ENCODE measurements at regions not wholly inside any gene's neighbourhood (a gene's known extent, or its start where the extent isn't known, plus 50 kb on each side); places are given as distances from the start of the nearest gene placed in this dataset.

DNA sequence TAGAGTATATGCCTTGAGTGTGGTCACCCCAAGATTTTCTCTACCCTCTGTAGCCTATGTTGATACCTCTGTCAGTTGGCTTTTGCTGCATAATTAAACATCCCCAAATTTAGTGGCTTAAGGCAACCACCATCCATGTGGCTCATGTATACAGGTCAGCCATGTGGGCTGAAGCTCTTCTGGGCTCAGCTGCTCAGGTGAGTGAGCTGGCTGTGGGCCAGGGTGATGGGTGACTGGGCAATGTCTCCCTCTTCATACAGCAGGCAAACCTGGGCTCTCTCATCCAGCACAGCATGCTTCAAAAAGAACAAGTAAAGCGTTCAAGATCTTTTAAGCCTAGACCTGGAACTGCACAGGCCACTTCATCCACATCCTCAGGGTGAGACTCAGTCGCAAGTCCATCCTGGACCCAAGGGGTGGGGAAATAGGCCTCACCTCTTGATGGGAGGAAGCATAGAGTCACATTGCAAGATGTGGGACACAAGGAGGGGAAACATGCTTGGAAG is 188.2 kb upstream of the TAS2R1 start:
- Mint-ChIP-seq H3K4me1 (no peaks in the 10 kb centered on the region; a peak in 2 of 4 replicates), H3K27me3 (ENCODE audit: low read depth) (0 out of 2 replicates have a peak, but pooled peaks cover 2% of the 10 kb centered on the region), H3K27ac (no peak overlapping the region; a peak in 1 of 7 replicates), H3K9me3 (no peaks in the 10 kb centered on the region), H3K4me3 (no peak overlapping the region), H3K36me3 (ENCODE audit: insufficient read depth in 1 of 3, low read depth in 3 of 3) (no peaks in the 10 kb centered on the region)
- no peak overlapping the region for H3K27ac ChIP-seq (ENCODE audit: insufficient read length, low read depth, low read length)
- H2AK5ac ChIP-seq (ENCODE audit: insufficient read length, low read length) = no peak overlapping the region
- no peak overlapping the region for H3K23ac ChIP-seq (ENCODE audit: insufficient read length, low read depth, low read length)
- H3K18ac ChIP-seq (ENCODE audit: insufficient read length, low read depth, low read length) = no peak overlapping the region
- no peaks in the 10 kb centered on the region; the same call in 1 of the 2 replicates for H3K27me3 ChIP-seq (ENCODE audit: insufficient read depth, low read length)
- no peaks in the 10 kb centered on the region for H3K79me2 ChIP-seq (ENCODE audit: insufficient read depth, low read length)
- no peaks in the 10 kb centered on the region for H3K9me3 ChIP-seq (ENCODE audit: control insufficient read depth, low read depth, low read length)
- no peak for DNase-seq
- H2BK120ac ChIP-seq (ENCODE audit: low read depth, low read length, poor library complexity, severe bottlenecking) = no peak overlapping the region
- H3K4me1 ChIP-seq (ENCODE audit: insufficient read depth, low read length) = no peaks in the 10 kb centered on the region
- no peak overlapping the region for H3K14ac ChIP-seq (ENCODE audit: insufficient read depth, low read length)
- no peak overlapping the region for H2BK12ac ChIP-seq (ENCODE audit: insufficient read length, low read depth, low read length)
- no peaks in the 10 kb centered on the region for H3K79me1 ChIP-seq (ENCODE audit: insufficient read depth, low read depth, low read length, poor library complexity, severe bottlenecking)
- H3K4me2 ChIP-seq (ENCODE audit: insufficient read depth, insufficient read length, low read length) = no peak overlapping the region
- H3K4ac ChIP-seq (ENCODE audit: low read depth, low read length) = no peak overlapping the region
- no peak overlapping the region for H4K91ac ChIP-seq (ENCODE audit: insufficient read length, low read depth, low read length)
- H4K5ac ChIP-seq (ENCODE audit: insufficient read length, low read depth, low read length) = no peak overlapping the region
- no peak overlapping the region for H3K56ac ChIP-seq (ENCODE audit: insufficient read length, low read depth, low read length)
- no peak overlapping the region for H2AFZ ChIP-seq (ENCODE audit: low read length)
- no peak overlapping the region for H3K9ac ChIP-seq (ENCODE audit: extremely low read depth, insufficient read length, low read length)
- TF ChIP-seq, protein P1, sequence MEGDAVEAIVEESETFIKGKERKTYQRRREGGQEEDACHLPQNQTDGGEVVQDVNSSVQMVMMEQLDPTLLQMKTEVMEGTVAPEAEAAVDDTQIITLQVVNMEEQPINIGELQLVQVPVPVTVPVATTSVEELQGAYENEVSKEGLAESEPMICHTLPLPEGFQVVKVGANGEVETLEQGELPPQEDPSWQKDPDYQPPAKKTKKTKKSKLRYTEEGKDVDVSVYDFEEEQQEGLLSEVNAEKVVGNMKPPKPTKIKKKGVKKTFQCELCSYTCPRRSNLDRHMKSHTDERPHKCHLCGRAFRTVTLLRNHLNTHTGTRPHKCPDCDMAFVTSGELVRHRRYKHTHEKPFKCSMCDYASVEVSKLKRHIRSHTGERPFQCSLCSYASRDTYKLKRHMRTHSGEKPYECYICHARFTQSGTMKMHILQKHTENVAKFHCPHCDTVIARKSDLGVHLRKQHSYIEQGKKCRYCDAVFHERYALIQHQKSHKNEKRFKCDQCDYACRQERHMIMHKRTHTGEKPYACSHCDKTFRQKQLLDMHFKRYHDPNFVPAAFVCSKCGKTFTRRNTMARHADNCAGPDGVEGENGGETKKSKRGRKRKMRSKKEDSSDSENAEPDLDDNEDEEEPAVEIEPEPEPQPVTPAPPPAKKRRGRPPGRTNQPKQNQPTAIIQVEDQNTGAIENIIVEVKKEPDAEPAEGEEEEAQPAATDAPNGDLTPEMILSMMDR (conservative IDR thresholded peaks at IDR 0.05) = no peak
- H4K8ac ChIP-seq (replicated peaks; ENCODE audit: insufficient read length, low read depth, low read length) = no peak overlapping the region
- no peaks in the 10 kb centered on the region for H4K20me1 ChIP-seq (ENCODE audit: control insufficient read depth, insufficient read depth, insufficient read length)
- no peak overlapping the region for H2BK15ac ChIP-seq (ENCODE audit: low read depth, low read length)
- H2BK5ac ChIP-seq (ENCODE audit: insufficient read length, low read length) = no peak overlapping the region
- H3K23me2 ChIP-seq (ENCODE audit: insufficient read length, low read depth, low read length, poor library complexity, severe bottlenecking) = no peaks in the 10 kb centered on the region
- WGBS (ENCODE audit: extremely low coverage, insufficient read length, low lambda C conversion rate) = no CpG with 5 or more reads among the region's 2 CpGs
- no peak overlapping the region for H3T11ph ChIP-seq (ENCODE audit: low read length)
- H2BK20ac ChIP-seq (ENCODE audit: low read depth, low read length, poor library complexity, severe bottlenecking) = no peak overlapping the region
